Activated T-cell treated with anti-CD3 and anti-CD28 coated beads, Interleukin-2, amount 50 U/mL, for 72 hours (primary cell): ENCODE measurements at regions not wholly inside any gene's neighbourhood (a gene's known extent, or its start where the extent isn't known, plus 50 kb on each side); places are given as distances from the start of the nearest gene placed in this dataset.

Experiments
- ATAC-seq, 2 donors: fragments of 150-1000 bp; cut with Tn5 transposase; replicated peaks in 1 of 2; 2 replicates each; pipeline ENCODE4 v1.10.0; 2021; ENCODE audit warnings: moderate library complexity in 2 of 2, mild to moderate bottlenecking in 1 of 2
- DNase-seq, 2 donors: peaks; one replicate each; pipeline ENCODE4 v3.0.0; 2021 to 2022; ENCODE audit warnings: mixed read lengths in 1 of 2
- H3K27ac Mint-ChIP-seq: one replicate; pipeline ENCODE4 v1.8.0; 2022; ENCODE audit warnings: mild to moderate bottlenecking, moderate library complexity, mixed read lengths
- H3K27me3 Mint-ChIP-seq: one replicate; pipeline ENCODE4 v1.8.0; 2022; ENCODE audit warnings: low read depth, mixed read lengths
- H3K36me3 Mint-ChIP-seq, 2 donors: one replicate each; pipeline ENCODE4 v1.8.0; 2022; ENCODE audit warnings: mixed read lengths in 2 of 2, mild to moderate bottlenecking in 1 of 2; ENCODE audit not compliant: insufficient read depth in 2 of 2
- H3K4me1 Mint-ChIP-seq: one replicate; pipeline ENCODE4 v1.8.0; 2022; ENCODE audit warnings: low read depth, mixed read lengths
- H3K4me3 Mint-ChIP-seq, 2 donors: one replicate each; pipeline ENCODE4 v1.8.0; 2022; ENCODE audit warnings: mild to moderate bottlenecking in 2 of 2, mixed read lengths in 2 of 2, moderate library complexity in 2 of 2
- H3K9me3 Mint-ChIP-seq, 2 donors: one replicate each; pipeline ENCODE4 v1.8.0; 2022; ENCODE audit warnings: mixed read lengths in 2 of 2

- H3K4me1 Mint-ChIP-seq, result no peaks in the 10 kb centered on the region
- H3K27ac Mint-ChIP-seq, result no peak overlapping the region
- DNase-seq (peak; percentile 7), ATAC-seq (peak; percentile 73 to 85)
- no peaks in the 10 kb centered on the region for H3K9me3 Mint-ChIP-seq
- no peak overlapping the region for H3K4me3 Mint-ChIP-seq
- H3K27me3 Mint-ChIP-seq, result no peaks in the 10 kb centered on the region
- no peaks in the 10 kb centered on the region for H3K36me3 Mint-ChIP-seq
These were observed 262.1 kb upstream of the KLF4 start for GRCh38 chr9:107751567-107752210.

- peak overlapping the region; percentile 52 for H3K27ac Mint-ChIP-seq
- H3K36me3 Mint-ChIP-seq, result no peaks in the 10 kb centered on the region
- H3K4me1 Mint-ChIP-seq, result no peaks in the 10 kb centered on the region
- ATAC-seq (no peak), DNase-seq (no peak)
- H3K9me3 Mint-ChIP-seq, result no peaks in the 10 kb centered on the region
- no peak overlapping the region for H3K4me3 Mint-ChIP-seq
- no peaks in the 10 kb centered on the region for H3K27me3 Mint-ChIP-seq
These were observed 261.4 kb upstream of the KLF4 start for GRCh38 chr9:107750741-107751566.

- Mint-ChIP-seq H3K9me3 (no peaks in the 10 kb centered on the region), H3K4me1 (no peaks in the 10 kb centered on the region), H3K27ac (no peak overlapping the region), H3K4me3 (no peak overlapping the region), H3K36me3 (no peaks in the 10 kb centered on the region), H3K27me3 (no peaks in the 10 kb centered on the region)
- no peak for ATAC-seq
- no peak for DNase-seq
These were observed 260.3 kb upstream of the KLF4 start for GRCh38 chr9:107749787-107750444.

DNA sequence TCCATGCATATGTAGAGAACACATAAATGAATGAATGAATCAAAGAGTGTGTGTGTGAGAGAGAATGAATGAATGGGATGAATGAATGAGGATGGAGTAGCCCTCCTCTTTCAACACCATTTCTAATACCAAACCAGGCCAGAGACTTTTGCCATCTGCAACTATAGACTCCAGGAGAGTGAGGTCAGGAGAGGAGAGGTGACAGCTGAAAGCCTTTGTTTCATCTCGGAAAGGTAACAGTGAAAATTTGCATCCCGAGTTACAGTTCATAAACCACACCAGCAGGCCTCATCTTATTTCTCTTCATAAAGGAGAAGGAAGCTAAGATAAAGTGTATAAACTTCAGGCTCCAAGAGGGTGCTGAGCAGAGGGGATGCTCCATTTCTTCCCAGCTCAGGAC is 255.3 kb upstream of the KLF4 start:
- no peaks in the 10 kb centered on the region for H3K4me1 Mint-ChIP-seq
- H3K36me3 Mint-ChIP-seq, result no peaks in the 10 kb centered on the region
- ATAC-seq (no peak), DNase-seq (no peak)
- H3K9me3 Mint-ChIP-seq, result peaks cover 0 to 1% of the 10 kb centered on the region in 2 donors
- H3K4me3 Mint-ChIP-seq, result no peak overlapping the region
- no peaks in the 10 kb centered on the region for H3K27me3 Mint-ChIP-seq
- H3K27ac Mint-ChIP-seq, result no peak overlapping the region

DNA sequence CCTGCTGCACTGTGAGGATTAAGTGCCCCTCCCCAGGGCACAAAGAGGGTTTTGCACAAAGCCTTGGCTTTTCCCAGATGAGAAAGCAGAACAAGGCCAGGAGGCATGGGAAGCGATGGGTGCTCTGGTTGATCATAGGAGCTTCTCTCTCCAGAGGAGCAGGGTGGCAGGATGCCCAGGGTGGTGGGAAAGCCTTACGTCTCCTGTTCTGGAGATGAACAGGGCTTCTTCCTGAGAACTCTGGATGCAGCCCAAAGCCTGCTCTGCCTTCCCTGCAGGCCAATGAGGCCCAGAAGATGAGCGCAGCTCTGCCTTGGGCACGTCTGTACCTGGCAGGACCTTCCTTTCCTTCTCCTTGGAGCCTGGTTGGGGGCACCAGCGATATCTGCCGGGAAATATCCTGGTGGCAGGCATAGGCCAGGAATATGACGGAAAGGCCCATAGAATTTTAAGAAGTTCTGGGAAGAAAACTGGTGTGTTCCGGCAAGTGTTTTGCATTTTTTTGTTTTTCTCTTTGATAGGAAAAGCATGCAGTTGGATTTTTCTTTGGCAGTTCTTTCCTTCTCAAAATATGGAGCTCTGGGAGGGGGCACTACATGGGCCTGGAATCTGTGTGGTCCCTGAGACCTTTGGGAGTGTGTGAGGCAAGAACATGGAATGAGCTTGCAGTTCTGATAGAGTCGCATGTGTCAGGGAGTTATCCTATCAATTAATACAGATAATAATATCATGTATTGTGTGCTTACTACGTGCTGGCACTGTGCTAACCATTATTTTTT is 253.2 kb upstream of the KLF4 start:
- Mint-ChIP-seq H3K4me3 (no peak overlapping the region), H3K27me3 (no peaks in the 10 kb centered on the region), H3K9me3 (peaks cover 0 to 1% of the 10 kb centered on the region in 2 donors), H3K36me3 (no peaks in the 10 kb centered on the region), H3K4me1 (no peaks in the 10 kb centered on the region), H3K27ac (no peak overlapping the region)
- DNase-seq (no peak), ATAC-seq (no peak)

DNA sequence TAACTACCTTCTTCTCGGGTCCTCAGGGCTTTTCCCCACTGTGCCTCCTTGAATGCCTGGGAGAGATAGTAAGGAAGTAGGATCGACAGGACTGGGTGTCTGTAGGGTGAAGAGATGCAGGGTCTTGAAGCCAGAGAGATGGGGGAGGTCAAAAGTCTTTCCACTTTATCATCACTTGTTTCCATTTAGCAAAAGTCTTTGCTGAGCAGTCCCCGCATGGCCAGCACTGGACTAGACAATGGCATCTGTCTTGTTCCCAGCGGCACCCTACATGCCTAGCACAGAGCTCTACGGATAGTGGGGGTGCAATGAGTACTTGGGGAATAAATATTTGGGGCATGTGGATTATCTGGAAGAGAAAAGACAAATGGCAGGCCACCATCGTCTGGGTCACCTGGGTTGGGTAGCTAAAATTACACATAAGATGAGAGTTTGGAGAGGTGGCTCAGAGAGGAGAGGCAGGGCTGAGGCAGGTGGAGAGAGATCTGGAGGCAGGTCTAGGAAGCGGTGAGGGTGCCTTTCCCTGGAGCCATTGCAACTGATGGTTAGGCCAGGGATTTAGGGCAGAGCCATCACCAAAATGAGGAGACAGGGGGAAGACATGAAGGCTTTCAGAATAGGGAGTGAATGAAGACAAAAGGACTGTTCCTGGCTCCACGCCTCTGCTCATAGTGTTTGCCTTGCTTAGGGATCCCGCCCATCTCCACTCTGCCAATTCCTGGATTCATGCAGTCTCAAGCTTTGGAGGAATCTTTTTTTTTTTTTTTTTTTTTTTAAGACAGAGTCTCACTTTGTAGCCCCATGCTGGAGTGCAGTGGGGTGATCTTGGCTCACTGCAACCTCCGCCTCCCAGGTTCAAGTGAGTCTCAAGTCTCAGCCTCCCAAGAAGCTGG is 250.8 kb upstream of the KLF4 start:
- no peak overlapping the region for H3K27ac Mint-ChIP-seq
- ATAC-seq (no peak), DNase-seq (no peak)
- H3K4me3 Mint-ChIP-seq, result no peak overlapping the region
- no peaks in the 10 kb centered on the region for H3K36me3 Mint-ChIP-seq
- peaks cover 1% of the 10 kb centered on the region in 2 donors for H3K9me3 Mint-ChIP-seq
- no peaks in the 10 kb centered on the region for H3K27me3 Mint-ChIP-seq
- no peaks in the 10 kb centered on the region for H3K4me1 Mint-ChIP-seq

- Mint-ChIP-seq H3K27me3 (no peaks in the 10 kb centered on the region), H3K9me3 (peaks cover 0 to 1% of the 10 kb centered on the region in 2 donors), H3K4me1 (no peaks in the 10 kb centered on the region), H3K4me3 (no peak overlapping the region), H3K27ac (no peak overlapping the region), H3K36me3 (no peaks in the 10 kb centered on the region)
- ATAC-seq (no peak), DNase-seq (no peak)
These were observed 250.1 kb upstream of the KLF4 start for GRCh38 chr9:107739601-107740082.

GRCh38 chr9:107738789-107739188 is 249.2 kb upstream of the KLF4 start:
- Mint-ChIP-seq H3K9me3 (peaks cover 0 to 1% of the 10 kb centered on the region in 2 donors), H3K4me1 (no peaks in the 10 kb centered on the region), H3K27ac (no peak overlapping the region), H3K4me3 (no peak overlapping the region), H3K27me3 (no peaks in the 10 kb centered on the region), H3K36me3 (no peaks in the 10 kb centered on the region)
- ATAC-seq (no peak), DNase-seq (no peak)

- Mint-ChIP-seq H3K36me3 (no peaks in the 10 kb centered on the region), H3K4me3 (no peak overlapping the region), H3K9me3 (peaks cover 0 to 1% of the 10 kb centered on the region in 2 donors), H3K27ac (no peak overlapping the region), H3K4me1 (no peaks in the 10 kb centered on the region), H3K27me3 (no peaks in the 10 kb centered on the region)
- DNase-seq (no peak), ATAC-seq (no peak)
These were observed 248.6 kb upstream of the KLF4 start for GRCh38 chr9:107737987-107738743.

- no peak overlapping the region for H3K27ac Mint-ChIP-seq
- DNase-seq (no peak), ATAC-seq (no peak)
- no peaks in the 10 kb centered on the region for H3K27me3 Mint-ChIP-seq
- H3K36me3 Mint-ChIP-seq, result no peaks in the 10 kb centered on the region
- peaks cover 0 to 1% of the 10 kb centered on the region in 2 donors for H3K9me3 Mint-ChIP-seq
- no peaks in the 10 kb centered on the region for H3K4me1 Mint-ChIP-seq
- no peak overlapping the region for H3K4me3 Mint-ChIP-seq
These were observed 248.0 kb upstream of the KLF4 start for GRCh38 chr9:107737610-107737986.

DNA sequence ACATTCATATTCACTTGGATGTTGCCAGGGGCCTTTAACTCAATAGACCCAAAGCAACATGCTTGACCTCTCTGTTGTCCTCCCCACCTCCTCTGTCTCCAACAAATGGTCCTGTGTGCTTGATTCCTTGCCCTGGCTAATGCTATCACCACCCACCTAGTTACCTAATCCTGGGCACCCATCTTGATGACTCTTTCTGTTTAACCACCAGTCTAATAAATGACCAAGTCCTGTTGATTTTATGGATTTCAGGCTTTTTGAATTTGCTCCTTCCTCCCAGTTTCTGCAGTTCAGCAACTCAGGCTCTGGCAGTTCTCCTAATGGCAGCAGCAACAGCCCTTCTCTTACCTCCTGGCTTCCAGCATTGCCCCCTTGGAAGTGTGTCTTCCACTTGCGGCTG is 246.3 kb upstream of the KLF4 start:
- no peak overlapping the region for H3K4me3 Mint-ChIP-seq
- no peaks in the 10 kb centered on the region for H3K4me1 Mint-ChIP-seq
- H3K9me3 Mint-ChIP-seq, result peaks cover 0 to 1% of the 10 kb centered on the region in 2 donors
- H3K36me3 Mint-ChIP-seq, result no peaks in the 10 kb centered on the region
- ATAC-seq (no peak), DNase-seq (no peak)
- H3K27me3 Mint-ChIP-seq, result no peaks in the 10 kb centered on the region
- H3K27ac Mint-ChIP-seq, result no peak overlapping the region
